ENCODE measurements at regions not wholly inside any gene's neighbourhood (a gene's known extent, or its start where the extent isn't known, plus 50 kb on each side); places are given as distances from the start of the nearest gene placed in this dataset.

GRCh38 chr13:67343777-67344176, 113.6 kb upstream of the PCDH9 start (continued):
- TF ChIP-seq, protein P1, sequence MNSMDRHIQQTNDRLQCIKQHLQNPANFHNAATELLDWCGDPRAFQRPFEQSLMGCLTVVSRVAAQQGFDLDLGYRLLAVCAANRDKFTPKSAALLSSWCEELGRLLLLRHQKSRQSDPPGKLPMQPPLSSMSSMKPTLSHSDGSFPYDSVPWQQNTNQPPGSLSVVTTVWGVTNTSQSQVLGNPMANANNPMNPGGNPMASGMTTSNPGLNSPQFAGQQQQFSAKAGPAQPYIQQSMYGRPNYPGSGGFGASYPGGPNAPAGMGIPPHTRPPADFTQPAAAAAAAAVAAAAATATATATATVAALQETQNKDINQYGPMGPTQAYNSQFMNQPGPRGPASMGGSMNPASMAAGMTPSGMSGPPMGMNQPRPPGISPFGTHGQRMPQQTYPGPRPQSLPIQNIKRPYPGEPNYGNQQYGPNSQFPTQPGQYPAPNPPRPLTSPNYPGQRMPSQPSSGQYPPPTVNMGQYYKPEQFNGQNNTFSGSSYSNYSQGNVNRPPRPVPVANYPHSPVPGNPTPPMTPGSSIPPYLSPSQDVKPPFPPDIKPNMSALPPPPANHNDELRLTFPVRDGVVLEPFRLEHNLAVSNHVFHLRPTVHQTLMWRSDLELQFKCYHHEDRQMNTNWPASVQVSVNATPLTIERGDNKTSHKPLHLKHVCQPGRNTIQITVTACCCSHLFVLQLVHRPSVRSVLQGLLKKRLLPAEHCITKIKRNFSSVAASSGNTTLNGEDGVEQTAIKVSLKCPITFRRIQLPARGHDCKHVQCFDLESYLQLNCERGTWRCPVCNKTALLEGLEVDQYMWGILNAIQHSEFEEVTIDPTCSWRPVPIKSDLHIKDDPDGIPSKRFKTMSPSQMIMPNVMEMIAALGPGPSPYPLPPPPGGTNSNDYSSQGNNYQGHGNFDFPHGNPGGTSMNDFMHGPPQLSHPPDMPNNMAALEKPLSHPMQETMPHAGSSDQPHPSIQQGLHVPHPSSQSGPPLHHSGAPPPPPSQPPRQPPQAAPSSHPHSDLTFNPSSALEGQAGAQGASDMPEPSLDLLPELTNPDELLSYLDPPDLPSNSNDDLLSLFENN (IDR thresholded peaks at IDR 0.05; ENCODE audit: low read depth in 2 of 2, low read length in 2 of 2): no peak
- no peak for TF ChIP-seq LEF1 (IDR thresholded peaks at IDR 0.05)
- no peak for TF ChIP-seq MYBL2 (IDR thresholded peaks at IDR 0.05; ENCODE audit: low read depth)
- no peak for TF ChIP-seq MYBL2 (CRISPR knock-in tag; IDR thresholded peaks at IDR 0.05; ENCODE audit: borderline replicate concordance)

DNA sequence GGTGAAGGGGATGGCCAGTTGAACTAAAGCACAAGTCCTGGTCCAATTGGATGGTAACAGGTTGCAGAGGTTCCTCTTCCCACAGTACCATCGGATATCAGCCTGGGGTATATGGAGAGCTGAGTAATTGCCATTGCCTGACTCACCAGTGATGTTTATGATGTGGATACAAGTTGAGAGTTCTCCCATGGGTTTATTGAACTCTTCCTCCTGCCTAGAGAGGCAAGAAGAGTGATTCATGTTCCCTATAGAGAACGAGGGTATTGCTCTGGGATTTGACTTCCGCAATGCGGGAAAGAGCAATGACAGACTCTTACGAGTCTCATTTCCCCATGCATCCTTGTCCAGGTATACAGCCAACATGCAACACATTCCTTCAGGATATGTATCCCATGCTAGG, 111.3 kb upstream of the PCDH9 start:
- Histone ChIP-seq H3K4me1 (replicated peaks in 1 of 2; ENCODE audit: control insufficient read depth in 2 of 2, insufficient read depth in 2 of 2, low read length in 2 of 2) (no peaks in the 10 kb centered on the region), H3K79me2 (ENCODE audit: control insufficient read depth, insufficient read depth, low read length) (no peaks in the 10 kb centered on the region), H3K9me1 (ENCODE audit: control insufficient read depth, insufficient read depth, low read length) (no peaks in the 10 kb centered on the region), H3K9me3 (replicated peaks; ENCODE audit: control insufficient read depth, insufficient read depth, low read depth, low read length) (no peaks in the 10 kb centered on the region), H3K36me3 (ENCODE audit: control insufficient read depth, insufficient read depth, low read length) (no peaks in the 10 kb centered on the region), H3K9ac (ENCODE audit: insufficient read depth in 1 of 2, low read depth in 2 of 2, low read length in 2 of 2) (no peak overlapping the region), H3K27me3 (ENCODE audit: control insufficient read depth in 2 of 2, insufficient read depth in 2 of 2, low read length in 2 of 2) (no peaks in the 10 kb centered on the region), H3K4me3 (no peak overlapping the region), H3K4me2 (ENCODE audit: insufficient read depth, low read length) (no peak overlapping the region), H3K27ac (ENCODE audit: extremely low read depth, low read depth, low read length) (no peak overlapping the region), H2AFZ (ENCODE audit: low read depth, low read length) (no peak overlapping the region), H4K20me1 (replicated peaks; ENCODE audit: control insufficient read depth, insufficient read depth, low read length) (no peaks in the 10 kb centered on the region)
- in situ Hi-C loops (cut with MboI) (no loop called here), intact Hi-C loops (cut with micrococcal nuclease) (no loop called here)
- FAIRE-seq (no peak), DNase-seq (ENCODE audit: extremely low read depth in 1 of 4, low spot score in 3 of 4) (no peak), ATAC-seq (no peak)
- whole genome bisulfite sequencing (ENCODE audit: insufficient coverage, low coverage, missing lambda C conversion rate): 11% methylated on average over 5 of the region's 5 CpGs
- ChIA-PET CTCF (ENCODE audit: low intra/inter-chr PET ratio) (no interaction called here), POLR2A (no interaction called here)
- BruUV-seq (replicated peaks): no TSS peak
- TF ChIP-seq TGIF2 (CRISPR knock-in tag; IDR thresholded peaks at IDR 0.05): no peak
- TF ChIP-seq, protein P2, sequence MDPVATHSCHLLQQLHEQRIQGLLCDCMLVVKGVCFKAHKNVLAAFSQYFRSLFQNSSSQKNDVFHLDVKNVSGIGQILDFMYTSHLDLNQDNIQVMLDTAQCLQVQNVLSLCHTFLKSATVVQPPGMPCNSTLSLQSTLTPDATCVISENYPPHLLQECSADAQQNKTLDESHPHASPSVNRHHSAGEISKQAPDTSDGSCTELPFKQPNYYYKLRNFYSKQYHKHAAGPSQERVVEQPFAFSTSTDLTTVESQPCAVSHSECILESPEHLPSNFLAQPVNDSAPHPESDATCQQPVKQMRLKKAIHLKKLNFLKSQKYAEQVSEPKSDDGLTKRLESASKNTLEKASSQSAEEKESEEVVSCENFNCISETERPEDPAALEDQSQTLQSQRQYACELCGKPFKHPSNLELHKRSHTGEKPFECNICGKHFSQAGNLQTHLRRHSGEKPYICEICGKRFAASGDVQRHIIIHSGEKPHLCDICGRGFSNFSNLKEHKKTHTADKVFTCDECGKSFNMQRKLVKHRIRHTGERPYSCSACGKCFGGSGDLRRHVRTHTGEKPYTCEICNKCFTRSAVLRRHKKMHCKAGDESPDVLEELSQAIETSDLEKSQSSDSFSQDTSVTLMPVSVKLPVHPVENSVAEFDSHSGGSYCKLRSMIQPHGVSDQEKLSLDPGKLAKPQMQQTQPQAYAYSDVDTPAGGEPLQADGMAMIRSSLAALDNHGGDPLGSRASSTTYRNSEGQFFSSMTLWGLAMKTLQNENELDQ (CRISPR knock-in tag; IDR thresholded peaks at IDR 0.05; ENCODE audit: borderline replicate concordance): no peak
- no peak for TF ChIP-seq ZNF551 (CRISPR knock-in tag; IDR thresholded peaks at IDR 0.05)
- no peak for TF ChIP-seq FOS (IDR thresholded peaks at IDR 0.05; ENCODE audit: extremely low read depth, insufficient read length)
- TF ChIP-seq, protein P3, sequence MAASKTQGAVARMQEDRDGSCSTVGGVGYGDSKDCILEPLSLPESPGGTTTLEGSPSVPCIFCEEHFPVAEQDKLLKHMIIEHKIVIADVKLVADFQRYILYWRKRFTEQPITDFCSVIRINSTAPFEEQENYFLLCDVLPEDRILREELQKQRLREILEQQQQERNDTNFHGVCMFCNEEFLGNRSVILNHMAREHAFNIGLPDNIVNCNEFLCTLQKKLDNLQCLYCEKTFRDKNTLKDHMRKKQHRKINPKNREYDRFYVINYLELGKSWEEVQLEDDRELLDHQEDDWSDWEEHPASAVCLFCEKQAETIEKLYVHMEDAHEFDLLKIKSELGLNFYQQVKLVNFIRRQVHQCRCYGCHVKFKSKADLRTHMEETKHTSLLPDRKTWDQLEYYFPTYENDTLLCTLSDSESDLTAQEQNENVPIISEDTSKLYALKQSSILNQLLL (CRISPR knock-in tag; IDR thresholded peaks at IDR 0.05; ENCODE audit: borderline replicate concordance): no peak
- TF ChIP-seq CLOCK (CRISPR knock-in tag; IDR thresholded peaks at IDR 0.05; ENCODE audit: borderline replicate concordance): no peak

Measured in K562 (cell line).